HCEC 1CT (cell line): ENCODE measurements at regions not wholly inside any gene's neighbourhood (a gene's known extent, or its start where the extent isn't known, plus 50 kb on each side); places are given as distances from the start of the nearest gene placed in this dataset.
A peak's percentile ranks its signal among the peaks of the same experiment; 100 is the strongest.
"Not testable (repeated sequence)": the region's sequence is repeated elsewhere in the genome, so short reads cannot be mapped to it uniquely, and the experiment has no call there.

Experiments used
- DNase-seq: peaks from one replicate; pipeline ENCODE4 v3.0.0-alpha.2; 2017

DNA sequence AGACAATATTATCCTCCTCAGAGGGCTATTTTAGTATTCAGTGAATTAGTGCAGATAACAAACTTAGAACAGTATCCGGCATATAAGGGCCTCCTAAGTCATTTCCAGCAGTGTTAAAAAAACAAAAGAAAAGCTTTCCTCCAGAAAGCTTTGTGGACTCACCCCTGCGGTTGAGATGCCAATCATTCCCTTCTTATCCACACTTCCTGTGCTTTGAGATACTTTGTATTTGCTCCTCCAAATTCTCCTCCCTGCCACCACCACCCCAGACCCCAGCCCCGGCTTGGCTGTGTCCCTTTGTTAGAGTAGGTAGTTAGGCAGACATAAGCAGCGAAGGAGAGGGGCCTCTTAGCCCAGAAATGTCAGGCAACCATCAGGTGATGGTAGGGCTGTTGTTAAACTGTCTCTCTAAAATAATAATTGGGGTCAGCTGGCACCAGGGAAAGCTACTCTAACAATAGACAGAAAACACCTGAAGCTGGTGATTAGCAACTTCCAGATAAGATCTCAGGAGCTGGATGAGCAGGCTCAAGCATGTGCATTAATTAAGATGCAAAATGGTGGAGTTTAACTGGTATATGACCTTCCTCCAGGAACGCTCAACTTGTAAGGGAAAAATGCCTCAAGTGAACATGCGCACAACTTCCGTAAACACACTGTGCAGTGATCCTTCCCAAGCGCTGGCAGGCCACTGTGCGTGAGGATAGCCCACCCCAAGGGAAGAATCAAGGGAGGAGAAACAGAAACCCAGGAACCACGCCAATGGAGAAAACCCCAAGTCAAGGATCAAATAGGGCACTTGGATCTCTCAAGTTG lies 152.1 kb upstream of the EEA1 start:
- peak; percentile 68 for DNase-seq

DNA sequence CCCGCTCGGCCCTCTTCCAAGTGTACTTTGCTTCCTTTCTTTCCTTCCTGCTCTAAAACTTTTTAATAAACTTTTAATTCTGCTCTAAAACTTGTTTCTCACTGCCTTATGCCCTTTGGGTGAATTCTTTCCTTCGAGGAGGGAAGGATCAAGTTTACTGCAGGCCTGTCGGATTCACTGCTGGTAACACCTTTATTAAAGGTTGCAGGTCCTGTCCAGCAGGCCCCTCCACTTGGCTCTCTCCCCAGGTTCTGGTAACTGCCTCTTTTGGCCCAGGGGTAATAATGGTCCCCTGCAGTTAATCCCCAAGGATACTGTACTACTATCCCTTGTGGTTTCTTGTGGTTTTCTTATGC lies 152.7 kb upstream of the EEA1 start:
- no peak for DNase-seq

DNA sequence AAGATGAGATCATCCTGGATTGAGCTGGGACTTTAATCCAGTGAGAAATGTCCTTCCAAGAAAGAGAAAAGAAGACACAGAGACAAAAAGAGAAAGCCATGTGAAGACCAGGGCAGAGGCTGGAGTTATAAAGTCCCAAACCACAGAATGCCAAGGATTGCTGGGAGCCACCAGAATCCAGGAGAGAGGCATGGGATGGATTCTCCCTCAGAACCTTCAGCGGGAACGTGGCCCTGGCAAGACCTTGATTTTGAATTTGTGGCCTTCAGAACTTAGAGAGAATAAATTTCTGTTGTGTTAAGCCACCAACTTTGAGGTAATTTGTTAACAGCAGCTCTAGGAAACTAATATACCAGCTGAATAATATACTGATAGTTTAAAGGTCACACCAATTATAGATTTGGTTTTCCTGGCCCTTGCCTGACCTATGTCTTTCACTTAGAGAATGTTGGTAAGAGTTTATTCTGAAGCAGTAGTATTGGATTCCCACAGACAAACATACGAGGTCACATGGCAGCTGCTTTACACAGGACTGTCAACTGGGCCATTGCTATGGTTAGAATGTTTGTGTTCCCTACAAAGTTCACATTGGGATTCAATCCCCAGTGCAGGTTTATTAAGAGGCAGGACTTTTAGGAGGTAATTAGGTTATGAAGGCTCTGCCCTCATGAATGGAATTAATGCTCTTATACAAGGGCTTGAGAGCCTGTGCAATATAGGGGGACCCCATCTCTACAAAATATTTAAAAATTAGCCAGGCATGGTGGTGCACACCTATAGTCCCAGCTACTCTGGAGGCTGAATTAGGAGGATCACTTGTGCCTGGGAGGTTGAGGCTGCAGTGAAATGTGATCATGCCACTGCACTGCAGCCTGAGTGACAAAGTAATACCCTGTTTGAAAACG lies 156.5 kb upstream of the EEA1 start:
- no peak for DNase-seq

DNA sequence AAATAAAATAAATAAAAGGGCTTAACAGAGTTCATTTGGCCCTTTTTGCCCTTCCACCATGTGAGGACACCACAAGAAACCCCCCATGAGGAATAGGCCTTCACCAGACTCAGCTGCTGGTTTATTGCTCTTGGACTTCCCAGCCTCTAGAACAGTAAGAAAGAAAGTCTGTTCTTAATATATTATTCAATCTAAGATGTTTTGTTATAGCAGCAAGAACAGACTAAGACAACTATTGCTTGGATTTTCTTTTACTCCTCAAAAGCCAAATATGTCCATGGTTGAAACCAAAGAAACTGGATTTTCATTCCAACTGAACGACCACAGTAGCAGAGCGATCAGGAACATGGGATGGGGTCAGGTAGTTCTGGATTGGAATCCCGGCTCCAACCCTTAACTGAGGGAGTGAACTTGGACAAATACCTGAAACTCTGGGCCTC lies 157.2 kb upstream of the EEA1 start:
- DNase-seq, result no peak

DNA sequence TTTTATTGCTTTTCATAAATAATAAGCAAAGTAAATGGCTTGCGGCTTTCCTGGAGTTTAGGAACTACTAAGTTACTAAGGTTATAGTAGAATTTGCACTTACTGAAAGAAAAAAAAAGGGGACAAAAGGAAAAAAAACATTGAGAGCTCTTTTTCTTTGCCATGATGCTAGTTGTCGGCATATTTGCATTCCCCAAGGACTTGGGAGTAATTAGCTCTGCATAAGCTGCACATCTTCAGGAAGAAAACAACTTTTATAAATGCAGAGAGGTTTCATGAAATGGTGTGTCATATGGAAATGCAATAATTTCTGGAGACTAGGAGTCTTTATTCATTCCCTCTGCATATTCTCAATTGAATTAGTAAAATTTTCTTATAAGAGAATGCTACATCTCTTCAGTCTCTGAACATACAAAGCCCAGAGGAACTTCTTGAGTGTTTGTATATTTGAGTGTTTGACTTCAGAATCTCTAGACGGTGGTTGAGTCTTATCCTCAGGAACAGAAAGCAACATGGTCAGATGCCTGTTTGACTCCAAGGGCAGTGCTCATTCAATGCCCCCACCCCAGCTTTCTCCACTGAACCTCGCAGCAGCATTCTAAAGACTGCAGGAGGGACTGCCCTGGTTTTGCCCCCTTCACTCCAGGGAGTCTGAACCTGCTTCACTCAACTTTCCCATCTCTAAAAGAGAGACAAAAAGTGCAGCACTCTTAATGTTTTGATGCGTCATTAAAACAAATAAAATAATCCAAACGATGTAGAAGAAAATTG lies 158.9 kb upstream of the EEA1 start:
- no peak for DNase-seq

DNA sequence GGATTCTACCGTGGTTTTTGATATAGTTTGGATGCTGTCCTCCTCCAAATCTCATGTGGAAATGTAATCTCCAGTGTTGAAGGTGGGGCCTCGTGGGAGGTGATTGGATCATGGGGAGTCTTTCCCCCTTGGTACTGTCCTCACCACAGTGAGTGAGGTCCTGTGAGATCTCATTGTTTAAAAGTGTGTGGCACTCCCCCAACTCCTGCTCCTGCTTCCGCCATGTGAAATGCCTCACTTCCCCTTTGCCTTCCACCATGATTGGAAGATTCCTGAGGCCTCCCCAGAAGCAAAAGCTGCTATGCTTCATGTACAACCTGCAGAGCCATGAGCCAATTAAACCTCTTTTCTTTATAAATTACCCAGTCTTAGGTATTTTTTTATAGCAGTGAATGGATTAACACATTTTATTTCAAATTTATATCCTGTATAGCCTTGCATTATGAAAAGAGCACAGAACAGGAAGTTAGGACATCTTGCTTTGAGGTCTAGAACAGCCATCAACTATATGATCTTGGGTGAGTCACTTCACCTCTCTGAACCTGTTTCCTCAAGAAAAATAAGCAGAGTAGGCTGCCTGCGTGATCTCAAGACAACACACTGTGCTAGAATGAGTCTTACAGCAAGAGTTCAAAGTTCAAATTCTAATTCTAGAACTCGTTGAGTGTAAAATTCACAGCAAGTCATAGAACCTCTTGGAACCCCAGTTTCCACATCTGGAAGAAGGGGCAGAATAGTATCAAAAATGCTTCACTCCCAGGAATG lies 160.9 kb upstream of the EEA1 start:
- DNase-seq, result peak; percentile 97

DNA sequence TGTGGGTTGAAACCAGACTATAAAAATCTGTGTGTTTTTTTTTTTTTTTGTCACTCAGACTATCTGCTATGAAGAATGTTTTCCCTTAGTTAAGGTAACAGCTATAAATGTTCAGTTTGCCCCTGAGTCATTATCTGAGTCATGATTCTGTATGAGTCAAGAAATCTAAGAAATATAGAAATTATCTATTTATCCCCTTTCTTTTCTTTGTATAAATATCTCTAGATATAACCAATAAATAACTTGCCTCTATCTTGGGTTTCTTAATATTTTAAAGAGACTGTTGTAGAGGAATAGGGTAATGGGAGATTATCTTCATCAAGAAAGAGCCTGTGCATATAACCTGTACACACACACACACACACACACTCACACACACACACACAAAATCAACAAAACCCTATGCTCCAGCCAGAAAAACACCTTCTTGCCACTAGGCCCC lies 161.7 kb upstream of the EEA1 start:
- peak; percentile 89 for DNase-seq

DNA sequence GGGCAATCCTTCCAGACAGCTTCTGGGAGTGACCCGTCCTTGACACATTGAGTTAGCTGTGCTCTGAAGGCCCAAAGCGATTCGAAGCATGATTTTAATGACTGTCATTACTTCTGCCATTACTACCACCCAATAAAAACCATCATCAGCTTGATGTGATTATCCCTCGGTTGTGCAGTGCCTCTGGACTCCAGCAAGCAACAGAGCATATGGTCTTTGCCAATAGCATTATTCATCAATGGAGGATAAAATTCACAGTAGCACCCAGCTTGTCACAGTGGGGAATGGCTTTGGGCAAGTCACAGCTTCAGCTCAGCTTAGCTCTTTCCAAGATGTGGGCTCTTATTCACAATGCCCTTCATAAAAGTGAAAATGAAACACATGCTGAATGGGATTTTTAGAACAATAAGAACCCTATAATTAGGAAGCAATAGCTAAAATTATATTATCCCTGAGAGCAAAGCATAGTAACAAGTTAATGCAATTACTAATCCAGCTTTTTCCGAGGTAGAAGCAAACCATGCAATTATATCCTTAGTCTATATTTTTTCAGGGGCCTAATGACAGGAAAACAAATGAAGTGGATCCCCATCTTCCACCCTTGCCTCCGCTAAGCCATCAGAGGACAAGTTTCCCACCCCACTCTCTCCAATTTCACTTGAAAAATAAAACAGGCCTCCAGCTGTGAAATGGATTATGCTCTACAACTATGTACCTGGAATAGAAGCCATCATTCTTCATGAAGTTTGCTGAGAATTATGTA lies 163.0 kb upstream of the EEA1 start:
- no peak for DNase-seq

DNA sequence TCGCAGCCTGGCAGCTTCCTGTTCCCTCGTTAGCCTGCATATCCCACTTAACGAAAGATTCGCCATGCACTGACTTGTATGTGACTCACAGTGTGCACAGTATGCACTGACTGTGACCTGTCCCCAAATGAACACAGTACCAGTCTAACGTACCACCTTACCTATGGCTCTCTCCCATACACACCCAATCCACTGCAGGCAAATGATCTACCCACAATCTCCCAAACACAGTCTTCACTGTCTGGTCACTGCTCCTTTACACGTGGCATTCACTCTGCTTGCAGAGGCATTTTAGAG lies 163.5 kb upstream of the EEA1 start:
- no peak for DNase-seq

DNA sequence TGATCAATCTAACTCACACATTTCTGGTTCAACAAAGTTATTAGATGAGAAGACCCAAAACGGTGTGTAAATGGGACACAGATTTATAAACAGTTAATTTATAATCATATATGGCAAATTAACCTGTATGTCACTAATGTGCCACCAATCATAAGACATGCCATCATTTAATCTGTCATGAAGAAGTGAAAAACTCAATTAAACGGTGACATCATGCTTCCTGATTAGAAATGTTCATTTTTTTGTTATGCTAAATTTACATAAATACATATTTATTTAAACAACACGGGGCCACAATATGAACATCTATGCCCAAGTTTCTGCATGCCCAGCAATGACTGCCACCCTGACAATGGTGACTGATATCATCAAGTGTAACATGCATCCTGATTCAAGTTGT lies 164.1 kb upstream of the EEA1 start:
- DNase-seq, result no peak

DNA sequence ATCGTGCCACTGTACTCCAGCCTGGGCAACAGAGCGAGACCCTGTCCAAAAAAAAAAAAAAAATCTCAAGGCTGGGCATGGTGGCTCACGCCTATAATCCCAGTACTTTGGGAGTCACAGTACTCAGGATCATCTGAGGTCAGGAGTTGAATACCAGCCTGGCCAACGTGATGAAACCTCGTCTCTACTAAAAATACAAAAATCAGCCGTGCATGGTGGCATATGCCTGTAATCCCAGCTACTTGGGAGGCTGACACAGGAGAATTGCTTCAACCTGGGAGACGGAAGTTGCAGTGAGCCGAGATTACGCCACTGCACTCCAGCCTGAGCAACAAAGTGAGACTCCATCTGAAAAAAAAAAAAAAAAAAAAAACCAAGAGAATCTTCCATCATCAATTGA lies 165.1 kb upstream of the EEA1 start:
- DNase-seq, result not testable (repeated sequence)

DNA sequence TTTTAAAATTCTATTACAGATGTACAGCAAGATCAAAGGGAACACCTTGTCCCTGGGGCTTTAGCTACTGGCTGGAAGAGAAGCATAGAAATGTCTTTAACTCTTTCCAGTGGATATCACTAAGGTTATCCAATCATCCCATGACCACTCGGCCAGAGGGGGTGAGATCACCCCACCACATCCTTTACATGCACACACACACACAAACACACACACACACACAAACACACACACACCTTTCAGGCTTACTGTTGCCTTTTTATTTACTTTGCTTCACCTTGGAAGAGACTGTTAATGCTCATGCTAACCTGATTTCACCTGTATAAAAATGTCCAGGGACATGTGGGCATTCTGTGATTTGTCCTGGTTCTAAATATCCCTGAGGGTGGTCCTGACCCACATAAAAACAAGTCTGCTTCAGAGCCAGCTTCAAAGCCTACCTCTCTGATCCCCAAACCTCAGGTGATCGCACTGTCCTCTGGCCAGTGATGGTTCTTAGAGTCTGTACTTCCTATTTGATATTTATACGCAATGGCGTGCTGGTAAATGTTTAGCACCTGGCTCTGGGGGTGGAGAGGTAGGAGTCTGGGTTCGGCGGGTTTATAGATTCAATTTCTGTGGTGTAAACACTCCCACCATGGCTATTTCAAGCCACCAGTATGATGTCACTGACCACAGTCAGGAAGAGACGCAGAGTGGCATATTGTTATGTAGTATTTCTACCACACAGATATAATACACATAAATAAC lies 166.1 kb upstream of the EEA1 start:
- DNase-seq, result no peak

DNA sequence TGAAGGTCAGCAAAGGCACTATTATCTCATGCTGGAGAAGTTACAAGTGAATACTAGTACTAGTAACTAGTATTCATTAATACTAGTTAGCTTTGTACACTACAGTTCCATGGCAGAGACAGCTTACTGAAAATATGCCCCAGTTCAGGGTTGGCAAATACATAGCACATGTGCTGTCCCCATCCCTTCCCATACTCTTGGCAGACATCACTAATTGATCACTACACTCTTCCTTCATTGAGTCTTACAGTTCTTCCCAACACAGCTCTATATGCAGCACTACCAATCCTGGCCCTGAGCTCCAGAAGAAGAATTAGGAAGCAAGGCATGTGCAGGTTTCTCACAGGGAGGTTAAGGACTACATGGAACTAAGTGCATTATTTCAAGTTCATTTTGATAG lies 168.3 kb upstream of the EEA1 start:
- no peak for DNase-seq

DNA sequence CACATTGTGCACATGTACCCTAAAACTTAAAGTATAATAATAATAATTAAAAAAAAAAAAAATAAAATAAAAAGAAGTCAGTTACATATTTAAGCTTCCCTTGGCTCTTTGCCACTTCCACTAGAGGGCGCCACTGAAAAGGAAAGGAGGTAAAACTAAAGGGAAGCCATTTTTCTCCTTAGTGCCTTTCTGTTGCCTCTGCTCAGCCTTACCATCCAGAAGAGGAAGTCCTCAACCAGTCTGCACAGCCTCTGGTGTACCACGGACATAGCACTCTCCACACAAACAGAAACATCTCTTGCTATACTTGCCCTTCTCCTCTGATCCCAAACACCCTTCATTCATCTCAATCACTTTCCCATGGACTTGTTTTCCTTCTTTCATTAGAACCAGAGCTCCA lies 169.0 kb upstream of the EEA1 start:
- DNase-seq, result peak; percentile 19

DNA sequence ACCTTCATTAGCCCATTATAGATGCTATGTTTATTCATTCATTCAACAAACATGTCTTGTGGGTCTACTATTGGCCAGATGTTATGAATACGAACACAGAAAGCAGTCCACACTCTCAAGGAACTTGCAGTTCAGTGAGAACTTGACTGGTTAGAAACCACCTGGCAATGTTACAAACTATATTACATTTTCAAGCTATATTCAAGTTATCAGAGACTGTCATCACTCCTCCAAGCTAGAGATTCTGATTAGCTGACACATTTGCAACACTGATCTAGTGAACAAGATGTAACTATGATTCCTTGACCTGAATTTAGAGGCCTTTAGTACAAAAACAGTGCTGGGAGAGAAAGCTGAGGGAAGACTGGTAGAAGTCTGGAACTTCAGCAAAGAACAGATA lies 170.7 kb upstream of the EEA1 start:
- DNase-seq, result no peak

DNA sequence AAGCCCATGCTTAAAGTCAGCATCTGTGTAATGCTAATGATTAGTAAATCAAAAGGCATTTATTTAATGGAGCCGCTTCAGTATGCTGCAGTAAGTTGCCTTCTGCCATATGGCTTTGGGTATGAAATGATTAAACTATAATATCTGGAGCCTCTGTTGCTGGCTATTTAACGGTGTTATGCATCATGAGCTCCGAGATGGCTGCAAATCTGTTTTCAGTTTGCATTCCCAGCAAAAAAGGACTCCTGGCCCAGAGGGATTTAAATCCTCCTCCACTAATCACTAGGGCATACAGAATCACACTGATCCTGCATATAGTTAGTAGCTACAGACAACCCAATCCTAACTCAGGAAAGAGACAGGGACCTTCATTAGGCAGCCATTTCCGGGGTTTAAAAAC lies 171.5 kb upstream of the EEA1 start:
- no peak for DNase-seq

DNA sequence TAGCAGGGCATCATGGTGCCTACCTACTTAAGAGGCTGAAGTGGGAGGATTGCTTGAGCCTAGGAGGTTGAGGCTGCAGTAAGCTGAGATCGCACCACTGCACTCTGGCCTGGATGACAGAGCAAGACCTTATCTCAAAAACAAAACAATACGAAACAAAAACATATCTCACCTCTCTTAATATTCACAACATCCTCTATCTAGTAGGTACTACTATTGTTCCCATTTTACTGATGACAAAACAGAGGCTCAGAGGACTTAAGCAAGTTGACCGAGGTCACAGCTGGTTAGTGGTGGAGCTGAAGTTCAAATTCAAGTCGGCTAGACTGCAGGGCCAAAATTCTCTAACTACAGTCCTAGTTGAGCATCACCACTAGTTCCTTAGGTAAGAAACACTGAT lies 172.3 kb upstream of the EEA1 start:
- DNase-seq, result no peak

DNA sequence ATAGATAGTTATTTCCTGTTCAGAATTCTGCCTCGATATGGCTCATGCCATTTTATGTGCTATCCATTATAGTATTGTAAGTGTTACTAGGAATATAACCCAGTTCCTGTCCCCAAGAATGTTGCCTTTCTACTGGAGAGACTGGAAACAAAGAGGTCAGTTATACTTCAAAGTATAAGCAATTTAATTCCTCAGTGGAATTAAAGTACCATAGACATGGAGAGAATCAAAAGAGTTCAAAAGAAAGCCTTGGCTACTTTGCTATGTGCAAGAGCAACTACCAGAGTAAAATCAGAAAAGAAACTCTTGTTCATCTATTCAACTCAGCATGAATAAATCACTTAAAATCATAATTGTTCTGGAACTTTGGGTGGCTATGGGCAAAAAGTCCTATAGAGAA lies 173.2 kb upstream of the EEA1 start:
- no peak for DNase-seq

DNA sequence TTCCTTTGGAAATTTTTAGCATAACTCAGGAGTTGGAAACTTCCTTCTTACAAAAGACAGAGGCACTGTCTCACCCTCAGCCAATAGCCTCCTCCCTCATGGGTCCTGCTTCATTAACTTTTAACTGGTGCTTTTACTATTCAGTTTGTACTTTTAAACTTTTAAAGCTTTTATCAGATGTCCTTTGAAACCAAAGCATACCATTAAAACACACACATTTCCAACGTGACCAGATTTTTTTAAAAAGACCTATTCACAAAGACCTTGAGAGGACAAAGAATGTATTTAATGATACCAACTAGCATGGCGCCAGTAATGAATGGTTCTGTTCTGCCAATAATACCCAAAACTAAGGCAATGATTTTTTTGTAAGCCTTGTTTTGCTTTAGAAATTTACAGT lies 173.6 kb upstream of the EEA1 start:
- DNase-seq, result no peak

DNA sequence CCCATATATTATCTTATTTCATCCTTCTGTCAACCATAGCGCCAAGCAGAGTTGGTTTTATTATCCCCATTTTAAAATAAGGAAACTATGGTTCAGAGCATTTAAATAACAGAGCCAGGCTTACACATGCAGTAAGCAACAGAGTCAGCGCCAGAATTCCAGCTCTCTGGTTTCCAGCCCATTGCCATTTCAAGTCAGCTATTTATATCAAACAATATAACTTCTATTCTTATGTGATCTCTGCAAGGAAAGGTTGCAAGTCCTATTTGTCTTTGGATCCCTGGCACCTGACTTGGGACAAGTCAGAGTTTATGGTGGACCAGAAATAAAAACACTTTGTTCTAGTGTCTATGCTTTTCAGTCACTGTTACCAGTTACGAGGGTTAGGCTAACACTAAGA lies 174.1 kb upstream of the EEA1 start:
- no peak for DNase-seq

DNA sequence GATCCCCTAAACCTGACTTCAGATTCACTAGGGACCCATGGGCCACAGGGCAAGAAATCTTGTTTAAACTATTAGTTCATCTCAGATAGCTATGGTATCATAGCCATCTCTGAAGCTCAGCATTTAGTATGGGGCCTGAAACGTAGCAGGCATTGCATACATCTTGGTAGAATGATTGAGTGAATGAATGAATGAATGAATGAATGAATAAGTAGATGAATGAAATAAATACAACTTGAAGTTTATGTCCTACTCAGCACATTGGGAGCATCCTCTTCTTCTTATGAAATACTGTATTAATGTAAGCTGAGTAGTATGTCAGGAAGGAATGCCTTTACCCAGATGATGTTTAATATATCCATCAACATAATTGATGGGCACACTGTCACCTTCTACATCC lies 175.4 kb upstream of the EEA1 start:
- no peak for DNase-seq
